ENCODE measurements at regions not wholly inside any gene's neighbourhood (a gene's known extent, or its start where the extent isn't known, plus 50 kb on each side); places are given as distances from the start of the nearest gene placed in this dataset.
"Not testable (repeated sequence)": the region's sequence is repeated elsewhere in the genome, so short reads cannot be mapped to it uniquely, and the experiment has no call there.

DNA sequence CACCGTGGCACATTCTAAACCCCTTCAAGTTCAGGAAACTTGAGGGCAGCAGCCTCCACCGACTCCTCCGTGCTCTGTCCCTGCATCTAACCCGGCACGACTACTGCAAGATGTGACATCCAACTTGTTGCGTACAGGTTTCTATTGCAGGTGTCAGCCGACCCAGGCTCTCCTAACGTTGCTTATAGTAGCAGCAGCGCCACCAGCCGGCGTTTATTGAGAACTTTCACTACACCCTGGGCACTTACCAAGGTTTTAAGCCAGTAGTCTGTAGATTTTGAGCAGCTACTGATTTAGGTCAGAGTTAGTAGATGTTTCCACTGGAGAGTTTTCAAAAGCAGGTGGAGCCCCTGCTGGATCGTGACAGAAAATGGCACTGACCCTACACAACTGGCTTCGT is 123.8 kb upstream of the PRKX start:
- not testable (repeated sequence) for H3K27me3 Mint-ChIP-seq, H3K4me3 Mint-ChIP-seq, DNase-seq, H3K4me1 Mint-ChIP-seq, H3K9me3 Mint-ChIP-seq, H3K36me3 Mint-ChIP-seq, H3K27ac Mint-ChIP-seq

GRCh38 chrX:3833761-3834542 is 120.5 kb upstream of the PRKX start:
- not testable (repeated sequence) for H3K27me3 Mint-ChIP-seq, H3K9me3 Mint-ChIP-seq, H3K4me1 Mint-ChIP-seq, H3K4me3 Mint-ChIP-seq, H3K27ac Mint-ChIP-seq, DNase-seq, H3K36me3 Mint-ChIP-seq

DNA sequence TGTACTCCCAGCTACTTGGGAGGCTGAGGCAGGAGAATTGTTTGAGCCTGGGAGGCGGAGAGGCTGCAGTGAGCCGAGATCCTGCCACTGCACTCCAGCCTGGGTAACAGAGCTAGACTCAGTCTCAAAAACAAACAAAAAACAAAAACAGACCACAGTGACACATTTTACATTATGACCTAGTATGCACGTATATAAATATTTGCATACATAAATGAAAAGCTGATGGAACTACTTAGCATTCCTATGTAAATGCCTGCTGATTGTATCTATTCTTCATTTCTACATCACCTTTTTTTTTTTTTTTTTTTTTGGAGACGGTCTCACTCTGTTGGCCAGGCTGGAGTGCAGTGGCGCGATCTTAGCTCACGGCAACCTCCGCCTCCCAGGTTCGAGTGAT is 116.6 kb upstream of the PRKX start:
- DNase-seq, H3K4me1 Mint-ChIP-seq, H3K36me3 Mint-ChIP-seq, H3K27me3 Mint-ChIP-seq, H3K4me3 Mint-ChIP-seq, H3K27ac Mint-ChIP-seq, H3K9me3 Mint-ChIP-seq: not testable (repeated sequence)

DNA sequence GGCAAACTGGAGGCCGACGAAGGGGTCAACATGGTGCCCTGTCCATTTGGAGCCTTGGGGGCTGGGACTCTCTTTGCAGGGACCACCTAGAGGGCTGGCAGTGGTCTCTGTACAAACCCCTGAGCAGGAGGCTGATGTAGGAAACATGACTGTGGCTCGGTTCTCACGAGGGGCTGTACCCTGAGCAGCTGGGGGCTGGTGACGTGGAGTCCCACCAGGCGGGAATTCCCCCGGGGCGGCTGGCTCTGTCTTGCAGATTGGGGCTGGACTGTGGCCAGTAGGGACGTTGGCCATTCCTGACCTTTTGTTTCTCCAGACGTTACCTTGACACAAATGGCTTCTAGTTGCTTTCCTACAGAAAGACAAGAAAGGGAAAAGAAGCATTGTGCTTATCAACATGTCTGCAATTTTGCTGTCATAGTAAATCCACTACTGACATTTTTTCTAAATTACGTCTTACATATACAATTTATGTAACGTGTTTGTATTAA is 115.6 kb upstream of the PRKX start:
- H3K4me1 Mint-ChIP-seq, H3K4me3 Mint-ChIP-seq, H3K9me3 Mint-ChIP-seq, DNase-seq, H3K27me3 Mint-ChIP-seq, H3K36me3 Mint-ChIP-seq, H3K27ac Mint-ChIP-seq: not testable (repeated sequence)

DNA sequence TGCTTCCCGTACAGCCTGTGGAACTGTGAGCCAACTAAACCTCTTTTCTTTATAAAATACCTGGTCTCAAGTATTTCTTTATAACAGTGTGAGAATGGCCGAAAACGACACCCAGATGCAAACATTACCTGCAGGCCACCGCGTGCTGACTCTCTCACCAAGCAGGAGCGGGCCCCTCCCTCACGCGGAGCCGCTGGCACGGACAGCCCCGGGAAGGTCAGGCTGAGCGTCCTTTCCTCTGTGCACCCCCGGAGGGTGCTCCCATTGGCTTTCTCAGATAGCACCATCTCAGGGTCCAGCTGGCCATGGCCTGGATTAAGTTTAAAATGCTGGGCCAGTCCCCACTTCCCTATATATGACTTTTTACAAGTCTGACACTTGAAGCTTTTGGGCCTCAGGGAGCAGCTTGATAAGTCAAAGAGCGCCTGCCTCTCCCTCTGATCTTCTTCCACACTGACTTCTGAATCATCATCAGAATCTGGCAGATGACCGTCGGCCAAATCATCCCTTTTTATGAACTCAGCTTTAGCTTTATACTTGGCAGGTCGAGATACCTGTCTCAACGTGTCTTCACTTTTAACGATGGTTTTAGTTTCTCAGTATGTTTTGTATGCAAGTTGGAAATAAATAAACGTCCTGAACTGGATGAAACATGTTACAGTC is 115.1 kb upstream of the PRKX start:
- H3K27me3 Mint-ChIP-seq, H3K4me3 Mint-ChIP-seq, DNase-seq, H3K27ac Mint-ChIP-seq, H3K36me3 Mint-ChIP-seq, H3K4me1 Mint-ChIP-seq, H3K9me3 Mint-ChIP-seq: not testable (repeated sequence)

- H3K4me3 Mint-ChIP-seq, H3K4me1 Mint-ChIP-seq, H3K9me3 Mint-ChIP-seq, H3K27me3 Mint-ChIP-seq, H3K27ac Mint-ChIP-seq, DNase-seq, H3K36me3 Mint-ChIP-seq: not testable (repeated sequence)
Measured at GRCh38 chrX:3824008-3824407, 110.6 kb upstream of the PRKX start.

- peaks cover 13% of the 10 kb centered on the region for H3K36me3 Mint-ChIP-seq
- no peaks in the 10 kb centered on the region for H3K9me3 Mint-ChIP-seq
- no peak overlapping the region for H3K27ac Mint-ChIP-seq
Measured at GRCh38 chrX:3820167-3820566, 106.7 kb upstream of the PRKX start.

GRCh38 chrX:3817480-3817879 is 104.0 kb upstream of the PRKX start:
- not testable (repeated sequence) for H3K4me1 Mint-ChIP-seq, H3K4me3 Mint-ChIP-seq, H3K9me3 Mint-ChIP-seq, H3K36me3 Mint-ChIP-seq, H3K27ac Mint-ChIP-seq, H3K27me3 Mint-ChIP-seq, DNase-seq

More at GRCh38 chrX:3820167-3820566, 106.7 kb upstream of the PRKX start:
- no peak for DNase-seq
- no peaks in the 10 kb centered on the region for H3K27me3 Mint-ChIP-seq
- no peak overlapping the region for H3K4me3 Mint-ChIP-seq
- no peaks in the 10 kb centered on the region for H3K4me1 Mint-ChIP-seq

DNA sequence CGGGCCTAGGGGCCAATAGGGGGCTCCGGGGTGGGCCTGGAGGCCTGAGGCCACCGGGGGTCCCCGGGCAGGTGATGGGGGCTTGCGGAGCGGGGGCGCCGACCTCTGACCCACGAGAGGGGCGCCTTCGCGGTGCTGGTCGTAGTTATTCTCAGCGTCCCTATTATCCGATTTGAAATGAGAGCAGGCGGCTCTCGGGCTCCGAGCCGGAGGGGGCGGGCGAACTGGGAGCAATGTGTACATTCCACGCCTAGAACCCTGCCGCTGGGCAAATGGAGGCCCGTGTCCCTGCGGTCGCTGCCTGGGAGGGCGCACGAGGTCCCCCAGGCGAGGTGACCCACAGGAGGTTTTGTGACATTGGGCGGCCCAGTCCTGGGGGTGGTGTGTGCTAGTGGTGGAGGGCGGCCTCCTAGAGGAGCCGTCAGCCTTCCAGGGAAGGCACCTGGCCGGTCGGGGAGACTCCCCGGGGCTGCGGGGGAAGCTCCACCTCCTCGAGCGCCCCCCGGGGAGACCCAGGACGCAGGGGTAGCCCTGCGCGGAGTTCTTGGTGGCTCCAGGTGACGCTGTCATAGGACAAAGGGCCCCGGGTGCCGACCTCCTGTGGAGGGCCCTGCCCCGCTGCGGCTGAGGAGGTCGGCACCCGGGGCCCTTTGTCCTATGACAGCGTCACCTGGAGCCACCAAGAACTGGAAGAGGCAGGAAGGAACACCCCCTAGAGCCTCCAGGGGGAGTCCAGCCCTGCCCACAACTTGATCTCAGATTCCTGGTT is 102.6 kb upstream of the PRKX start:
- H3K9me3 Mint-ChIP-seq, result no peaks in the 10 kb centered on the region
- no peaks in the 10 kb centered on the region for H3K27me3 Mint-ChIP-seq
- peak; percentile 40 for DNase-seq
- peaks cover 5% of the 10 kb centered on the region for H3K4me1 Mint-ChIP-seq
- peak overlapping the region; percentile 76 for H3K4me3 Mint-ChIP-seq
- H3K27ac Mint-ChIP-seq, result peak overlapping the region; percentile 75
- H3K36me3 Mint-ChIP-seq, result peaks cover 4% of the 10 kb centered on the region

GRCh38 chrX:3811331-3812311 is 98.2 kb upstream of the PRKX start:
- H3K36me3 Mint-ChIP-seq, result no peaks in the 10 kb centered on the region
- H3K27me3 Mint-ChIP-seq, result peaks cover 21% of the 10 kb centered on the region
- H3K4me1 Mint-ChIP-seq, result peaks cover 5% of the 10 kb centered on the region
- H3K9me3 Mint-ChIP-seq, result no peaks in the 10 kb centered on the region
- H3K27ac Mint-ChIP-seq, result no peak overlapping the region
- H3K4me3 Mint-ChIP-seq, result no peak overlapping the region
- DNase-seq, result peak; percentile 26

DNA sequence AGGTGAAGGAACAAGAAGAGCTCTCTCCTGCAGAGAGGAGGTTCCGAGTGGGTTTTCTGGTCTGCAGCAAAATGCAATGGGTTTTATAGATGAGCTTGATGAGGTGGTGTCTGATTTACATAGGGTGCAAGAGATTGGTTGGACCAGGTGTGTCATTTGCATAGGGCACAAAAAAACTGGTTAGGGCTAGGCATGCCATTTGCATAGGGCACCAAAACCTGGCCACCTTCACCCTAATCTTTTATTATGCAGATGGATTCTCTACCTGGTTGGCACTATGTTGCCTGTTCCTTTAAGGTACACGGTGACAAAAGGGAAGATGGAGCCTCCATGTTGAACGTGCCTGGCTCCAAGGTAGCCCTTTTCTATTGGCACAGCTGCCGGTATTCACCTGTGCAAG is 94.5 kb upstream of the PRKX start:
- H3K4me3 Mint-ChIP-seq, result no peak overlapping the region
- peaks cover 5% of the 10 kb centered on the region for H3K4me1 Mint-ChIP-seq
- peaks cover 21% of the 10 kb centered on the region for H3K27me3 Mint-ChIP-seq
- no peaks in the 10 kb centered on the region for H3K36me3 Mint-ChIP-seq
- no peak overlapping the region for H3K27ac Mint-ChIP-seq
- no peaks in the 10 kb centered on the region for H3K9me3 Mint-ChIP-seq
- DNase-seq, result no peak

GRCh38 chrX:3806630-3807029 is 93.2 kb upstream of the PRKX start:
- no peak for DNase-seq
- H3K4me1 Mint-ChIP-seq, result peaks cover 3% of the 10 kb centered on the region
- peaks cover 21% of the 10 kb centered on the region for H3K27me3 Mint-ChIP-seq
- H3K9me3 Mint-ChIP-seq, result no peaks in the 10 kb centered on the region
- no peak overlapping the region for H3K4me3 Mint-ChIP-seq
- no peaks in the 10 kb centered on the region for H3K36me3 Mint-ChIP-seq
- no peak overlapping the region for H3K27ac Mint-ChIP-seq

DNA sequence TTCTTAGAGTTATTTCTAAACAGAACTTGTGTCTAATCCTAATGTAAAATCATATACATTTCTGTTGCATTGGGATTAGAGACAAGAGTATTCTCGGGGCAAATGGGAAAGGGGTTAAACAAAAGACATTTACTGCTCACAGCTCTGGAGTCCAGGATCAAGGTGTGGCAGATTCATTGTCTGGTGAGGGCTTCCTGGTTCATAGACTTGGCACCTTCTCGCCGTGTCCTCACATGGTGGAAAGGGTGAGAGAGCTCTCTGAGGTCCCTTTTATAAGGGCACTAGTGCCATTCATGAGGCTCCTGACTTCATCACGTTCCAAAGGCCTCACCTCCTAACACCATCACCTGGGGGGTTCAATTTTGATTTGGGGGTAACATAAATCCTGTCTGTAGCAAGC is 90.3 kb upstream of the PRKX start:
- H3K4me1 Mint-ChIP-seq, result no peaks in the 10 kb centered on the region
- no peaks in the 10 kb centered on the region for H3K36me3 Mint-ChIP-seq
- H3K4me3 Mint-ChIP-seq, result no peak overlapping the region
- no peak overlapping the region for H3K27ac Mint-ChIP-seq
- no peak for DNase-seq
- H3K27me3 Mint-ChIP-seq, result peaks cover 16% of the 10 kb centered on the region
- H3K9me3 Mint-ChIP-seq, result no peaks in the 10 kb centered on the region

- H3K4me3 Mint-ChIP-seq, result no peak overlapping the region
- no peaks in the 10 kb centered on the region for H3K36me3 Mint-ChIP-seq
- H3K27me3 Mint-ChIP-seq, result peaks cover 15% of the 10 kb centered on the region
- H3K9me3 Mint-ChIP-seq, result no peaks in the 10 kb centered on the region
- no peaks in the 10 kb centered on the region for H3K4me1 Mint-ChIP-seq
- DNase-seq, result no peak
- no peak overlapping the region for H3K27ac Mint-ChIP-seq
Measured at GRCh38 chrX:3803305-3803704, 89.9 kb upstream of the PRKX start.
